Liver (tissue), 8 donors: ENCODE measurements at regions not wholly inside any gene's neighbourhood (a gene's known extent, or its start where the extent isn't known, plus 50 kb on each side); places are given as distances from the start of the nearest gene placed in this dataset.

ENCODE experiments used
- DNase-seq: peaks from one replicate; pipeline ENCODE4 v3.0.0-alpha.2; 2017; ENCODE audit warnings: low spot score
- H3K27ac ChIP-seq, 2 donors: one replicate each; pipeline ENCODE4 v1.7.0; 2013; ENCODE audit warnings: inconsistent platforms in 2 of 2, low read length in 2 of 2, control low read depth in 1 of 2, low read depth in 1 of 2, mild to moderate bottlenecking in 1 of 2
- H3K27me3 ChIP-seq, 4 donors: one replicate each; pipeline versions ENCODE4 v1.6.1 to v1.7.0; 2013; ENCODE audit warnings: low read length in 3 of 4, inconsistent platforms in 1 of 4, mild to moderate bottlenecking in 1 of 4, moderate library complexity in 1 of 4; ENCODE audit not compliant: control insufficient read depth in 4 of 4, insufficient read depth in 4 of 4
- H3K36me3 ChIP-seq, 4 donors: one replicate each; pipeline versions ENCODE4 v1.6.1 to v1.7.0; 2013; ENCODE audit warnings: low read length in 3 of 4, mild to moderate bottlenecking in 3 of 4, low read depth in 1 of 4, moderate library complexity in 1 of 4; ENCODE audit not compliant: control insufficient read depth in 4 of 4, insufficient read depth in 3 of 4
- H3K4me1 ChIP-seq, 4 donors: one replicate each; pipeline versions ENCODE4 v1.6.1 to v1.7.0; 2013; ENCODE audit warnings: low read length in 3 of 4, mild to moderate bottlenecking in 3 of 4, moderate library complexity in 1 of 4; ENCODE audit not compliant: control insufficient read depth in 4 of 4, insufficient read depth in 4 of 4
- H3K4me3 ChIP-seq, 3 donors: one replicate each; pipeline versions ENCODE4 v1.6.1 to v1.7.0; 2013; ENCODE audit warnings: low read length in 3 of 3, control low read depth in 1 of 3, low read depth in 1 of 3, mild to moderate bottlenecking in 1 of 3
- H3K9ac ChIP-seq, 2 donors: one replicate each; pipeline ENCODE4 v1.7.0; 2013; ENCODE audit warnings: low read length in 2 of 2, mild to moderate bottlenecking in 2 of 2, moderate library complexity in 2 of 2, control low read depth in 1 of 2, low read depth in 1 of 2
- H3K9me3 ChIP-seq, 4 donors: one replicate each; pipeline versions ENCODE4 v1.6.1 to v1.7.0; 2013; ENCODE audit warnings: low read length in 3 of 4; ENCODE audit not compliant: control insufficient read depth in 4 of 4
- CTCF ChIP-seq: fragments of 150-350 bp; IDR thresholded peaks from 2 replicates; pipeline ENCODE4 v1.5.1; 2017; ENCODE audit warnings: improper control_type of control experiment, low read depth, low read length; ENCODE audit not compliant: missing input control
- EGR1 ChIP-seq, 2 donors: IDR thresholded peaks; 2 replicates each; pipeline ENCODE4 v1.6.1; 2016 to 2018; ENCODE audit warnings: antibody characterized with exemption in 2 of 2, low read depth in 2 of 2
- FOXA1 ChIP-seq: IDR thresholded peaks from 2 replicates; pipeline ENCODE4 v1.6.1; 2016; ENCODE audit warnings: antibody characterized with exemption
- FOXA2 ChIP-seq: IDR thresholded peaks from 2 replicates; pipeline ENCODE4 v1.6.1; 2016; ENCODE audit warnings: antibody characterized with exemption
- GABPA ChIP-seq, 2 donors: IDR thresholded peaks in 1 of 2; conservative IDR thresholded peaks in 1 of 2; 2 replicates each; pipeline ENCODE4 v1.6.1; 2016; ENCODE audit warnings: antibody characterized with exemption in 2 of 2, mild to moderate bottlenecking in 1 of 2, moderate library complexity in 1 of 2
- HNF4A ChIP-seq, 2 donors: conservative IDR thresholded peaks; 2 replicates each; pipeline ENCODE4 v1.6.1; 2016; ENCODE audit warnings: antibody characterized with exemption in 2 of 2, mild to moderate bottlenecking in 2 of 2
- HNF4G ChIP-seq: IDR thresholded peaks from 2 replicates; pipeline ENCODE4 v1.6.1; 2016; ENCODE audit warnings: antibody characterized with exemption
- JUND ChIP-seq, 2 donors: IDR thresholded peaks; 2 replicates each; pipeline ENCODE4 v1.6.1; 2016; ENCODE audit warnings: antibody characterized with exemption in 2 of 2
- MAX ChIP-seq: IDR thresholded peaks from 2 replicates; pipeline ENCODE4 v1.6.1; 2016; ENCODE audit warnings: antibody characterized with exemption
- NR2F2 ChIP-seq: IDR thresholded peaks from 2 replicates; pipeline ENCODE4 v1.6.1; 2016; ENCODE audit warnings: antibody characterized with exemption
- RAD21 ChIP-seq, 2 donors: IDR thresholded peaks; 2 replicates each; pipeline ENCODE4 v1.6.1; 2016; ENCODE audit warnings: antibody characterized with exemption in 2 of 2, mild to moderate bottlenecking in 2 of 2
- REST ChIP-seq: IDR thresholded peaks from 2 replicates; pipeline ENCODE4 v1.6.1; 2016; ENCODE audit warnings: antibody characterized with exemption, mild to moderate bottlenecking
- RXRA ChIP-seq, 2 donors: IDR thresholded peaks; 2 replicates each; pipeline ENCODE4 v1.6.1; 2017 to 2018; ENCODE audit warnings: antibody characterized with exemption in 2 of 2, mild to moderate bottlenecking in 1 of 2
- SP1 ChIP-seq: IDR thresholded peaks from 2 replicates; pipeline ENCODE4 v1.6.1; 2018; ENCODE audit warnings: antibody characterized with exemption, mild to moderate bottlenecking
- TAF1 ChIP-seq: conservative IDR thresholded peaks from 2 replicates; pipeline ENCODE4 v1.6.1; 2016; ENCODE audit warnings: antibody characterized with exemption, mild to moderate bottlenecking
- YY1 ChIP-seq: IDR thresholded peaks from 2 replicates; pipeline ENCODE4 v1.6.1; 2016; ENCODE audit warnings: antibody characterized with exemption, mild to moderate bottlenecking
- ZBTB33 ChIP-seq: IDR thresholded peaks from 2 replicates; pipeline ENCODE4 v1.6.1; 2016; ENCODE audit warnings: antibody characterized with exemption
- WGBS: extraction: QIAGEN DNeasy Blood & Tissue Kit; methylation state at CpG from one replicate; pipeline ENCODE4 v1.1.7; 2013; 5-methylcytosine and 5-hydroxymethylcytosine counted together
- donor health status: healthy.
- donor health status: healthy.
- donor health status: healthy.
- donor health status: healthy.
- donor health status: healthy.

- TF ChIP-seq EGR1 (IDR thresholded peaks at IDR 0.05; ENCODE audit: low read depth in 2 of 2): no peak
Observed at GRCh38 chr3:94293793-94294195, 230.9 kb downstream of the NSUN3 start (continued).

- peaks cover 0 to 4% (median 0%) of the 10 kb centered on the region in 4 donors for H3K27me3 ChIP-seq
- H3K4me1 ChIP-seq: no peaks in the 10 kb centered on the region
- no peaks in the 10 kb centered on the region for H3K9me3 ChIP-seq
- H3K9ac ChIP-seq: no peak overlapping the region
- H3K36me3 ChIP-seq: no peaks in the 10 kb centered on the region
- H3K27ac ChIP-seq: no peak overlapping the region
- no peak for DNase-seq
- 75% methylated on average over 1 of the region's 1 CpG for WGBS
- TF ChIP-seq ZBTB33: no peak
- no peak for TF ChIP-seq CTCF
- no peak for TF ChIP-seq RXRA (IDR thresholded peaks at IDR 0.05)
- no peak for TF ChIP-seq SP1
- TF ChIP-seq REST: no peak
- TF ChIP-seq YY1: no peak
- TF ChIP-seq GABPA (IDR thresholded peaks at IDR 0.05 in 1 of 2, conservative IDR thresholded peaks at IDR 0.05 in 1 of 2): no peak
- TF ChIP-seq MAX: no peak
- TF ChIP-seq HNF4A (conservative IDR thresholded peaks at IDR 0.05): no peak
- no peak for TF ChIP-seq JUND (IDR thresholded peaks at IDR 0.05)
- H3K4me3 ChIP-seq: no peak overlapping the region
Observed at GRCh38 chr3:94294806-94295205, 231.9 kb downstream of the NSUN3 start.

GRCh38 chr3:94299716-94300115, 236.9 kb downstream of the NSUN3 start:
- Histone ChIP-seq H3K9me3 (no peaks in the 10 kb centered on the region), H3K9ac (no peak overlapping the region), H3K4me3 (no peak overlapping the region), H3K36me3 (no peaks in the 10 kb centered on the region), H3K27ac (no peak overlapping the region), H3K27me3 (no peaks in the 10 kb centered on the region), H3K4me1 (no peaks in the 10 kb centered on the region)
- DNase-seq: no peak
- TF ChIP-seq GABPA (IDR thresholded peaks at IDR 0.05 in 1 of 2, conservative IDR thresholded peaks at IDR 0.05 in 1 of 2): no peak
- no peak for TF ChIP-seq HNF4A (conservative IDR thresholded peaks at IDR 0.05)
- TF ChIP-seq MAX: no peak
- no peak for TF ChIP-seq ZBTB33
- no peak for TF ChIP-seq YY1
- TF ChIP-seq JUND (IDR thresholded peaks at IDR 0.05): no peak
- no peak for TF ChIP-seq EGR1 (IDR thresholded peaks at IDR 0.05; ENCODE audit: low read depth in 2 of 2)
- TF ChIP-seq FOXA2: no peak
- no peak for TF ChIP-seq HNF4G
- no peak for TF ChIP-seq RXRA (IDR thresholded peaks at IDR 0.05)
- no peak for TF ChIP-seq TAF1
- no peak for TF ChIP-seq FOXA1
- no peak for TF ChIP-seq REST
- no peak for TF ChIP-seq SP1
- no peak for TF ChIP-seq RAD21 (IDR thresholded peaks at IDR 0.05)
- TF ChIP-seq NR2F2: no peak
